ENCODE measurements at regions not wholly inside any gene's neighbourhood (a gene's known extent, or its start where the extent isn't known, plus 50 kb on each side); places are given as distances from the start of the nearest gene placed in this dataset.
"Not testable (repeated sequence)": the region's sequence is repeated elsewhere in the genome, so short reads cannot be mapped to it uniquely, and the experiment has no call there.

DNA sequence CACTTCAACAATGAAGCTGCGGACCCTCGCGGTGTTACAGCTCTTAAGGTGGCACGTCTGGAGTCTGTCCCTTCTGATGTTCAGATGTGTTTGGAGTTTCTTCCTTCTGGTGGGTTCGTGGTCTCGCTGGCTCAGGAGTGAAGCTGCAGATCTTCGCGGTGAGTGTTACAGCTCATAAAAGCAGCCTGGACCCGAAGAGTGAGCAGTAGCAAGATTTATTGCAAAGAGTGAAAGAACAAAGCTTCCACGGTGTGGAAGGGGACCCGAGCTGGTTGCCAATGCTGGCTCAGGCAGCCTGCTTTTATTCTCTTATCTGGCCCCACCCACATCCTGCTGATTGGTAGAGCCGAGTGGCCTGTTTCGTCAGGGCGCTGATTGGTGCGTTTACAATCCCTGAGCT lies 75.9 kb upstream of the AMN1 start:
- in situ Hi-C loops (cut with MboI; ENCODE audit: low pct_unique_long_range_greater_than_20kb in 2 of 9, low sequenced_read_pairs in 9 of 9, unreplicated experiment in 9 of 9); ATAC-seq (replicated peaks in 6 of 8); H3K4me3 ChIP-seq; H3K27ac ChIP-seq; H3K4me1 ChIP-seq (replicated peaks in 1 of 2): not testable (repeated sequence)
- WGBS, 10 experiments = 80 to 100% methylated on average over 1 to 2 of the region's 15 CpGs; no CpG with 5 or more reads in 8 of the 10 experiments

DNA sequence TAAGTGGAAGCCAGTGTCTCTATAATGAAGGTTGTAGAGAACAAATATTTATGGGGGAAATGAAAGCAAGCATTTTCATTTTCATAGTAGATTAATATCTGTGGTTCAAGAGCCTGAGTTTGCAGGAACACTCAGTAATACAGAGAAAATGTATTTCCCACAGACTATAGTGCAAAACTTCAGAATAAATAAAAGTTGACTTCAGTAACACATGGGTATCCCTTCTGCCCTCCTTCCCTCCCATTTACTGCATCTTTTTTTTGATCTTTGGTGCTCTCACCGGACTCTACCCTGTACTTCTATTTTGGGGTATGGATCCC lies 75.3 kb upstream of the AMN1 start:
- in situ Hi-C loops (cut with MboI; ENCODE audit: low pct_unique_long_range_greater_than_20kb in 2 of 9, low sequenced_read_pairs in 9 of 9, unreplicated experiment in 9 of 9) = no loop called here

DNA sequence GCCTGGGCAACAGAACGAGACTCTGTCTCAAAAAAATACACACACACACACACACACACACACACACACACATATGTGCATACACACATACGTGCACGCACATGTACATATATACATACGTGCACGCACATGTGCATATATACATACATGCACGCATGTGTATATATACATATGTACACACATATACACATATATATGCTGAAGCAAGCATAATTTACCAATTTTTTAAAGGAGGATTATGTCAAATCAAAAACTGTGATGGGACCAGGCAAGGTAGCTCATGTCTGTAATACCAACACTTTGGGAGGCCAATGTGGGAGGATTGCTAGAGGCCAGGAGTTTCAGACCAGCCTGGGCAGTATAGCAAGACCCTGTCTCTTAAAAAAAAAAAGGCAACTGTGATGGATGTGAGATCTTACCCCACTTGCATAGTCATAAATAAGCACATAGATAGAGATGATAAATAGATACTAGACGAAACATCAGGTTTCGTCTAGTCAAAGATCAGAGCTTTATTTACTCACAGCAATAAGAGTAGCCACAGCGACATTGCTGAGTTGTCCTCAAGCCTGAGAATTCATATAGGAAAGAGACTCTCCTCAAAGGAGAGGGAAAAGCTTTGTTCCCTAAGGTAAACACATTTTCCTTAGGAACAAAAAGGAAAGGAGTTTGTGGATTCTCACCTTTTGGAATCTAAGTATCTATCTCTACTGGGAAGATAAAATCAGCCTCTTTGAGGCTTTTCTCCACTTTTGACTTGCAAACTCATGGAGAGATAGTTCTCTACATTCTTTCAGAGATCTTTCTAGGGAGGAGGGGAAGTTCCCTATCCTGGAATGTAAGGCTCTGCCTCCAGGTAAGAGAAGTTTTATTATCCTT lies 74.7 kb upstream of the AMN1 start:
- Histone ChIP-seq H3K4me3 (no peak overlapping the region), H3K27ac (no peak overlapping the region), H3K4me1 (replicated peaks in 1 of 2) (peaks cover 5% of the 10 kb centered on the region in 2 donors)
- no peak for ATAC-seq (replicated peaks in 6 of 8)
- in situ Hi-C loops (cut with MboI; ENCODE audit: low pct_unique_long_range_greater_than_20kb in 2 of 9, low sequenced_read_pairs in 9 of 9, unreplicated experiment in 9 of 9) = no loop called here
- 30 to 100% (median 92%) methylated on average over 1 to 4 of the region's 9 CpGs; no CpG with 5 or more reads in 1 of the 10 experiments for WGBS, 10 experiments

More for the DNA sequence above, 75.3 kb upstream of the AMN1 start:
- 0 to 100% (median 60%) methylated on average over 1 of the region's 1 CpG; no CpG with 5 or more reads in 3 of the 10 experiments for WGBS, 10 experiments
- H3K4me1 ChIP-seq (replicated peaks in 1 of 2) = peaks cover 5% of the 10 kb centered on the region in 2 donors
- H3K4me3 ChIP-seq = no peak overlapping the region
- no peak for ATAC-seq (replicated peaks in 6 of 8)
- no peak overlapping the region for H3K27ac ChIP-seq

DNA sequence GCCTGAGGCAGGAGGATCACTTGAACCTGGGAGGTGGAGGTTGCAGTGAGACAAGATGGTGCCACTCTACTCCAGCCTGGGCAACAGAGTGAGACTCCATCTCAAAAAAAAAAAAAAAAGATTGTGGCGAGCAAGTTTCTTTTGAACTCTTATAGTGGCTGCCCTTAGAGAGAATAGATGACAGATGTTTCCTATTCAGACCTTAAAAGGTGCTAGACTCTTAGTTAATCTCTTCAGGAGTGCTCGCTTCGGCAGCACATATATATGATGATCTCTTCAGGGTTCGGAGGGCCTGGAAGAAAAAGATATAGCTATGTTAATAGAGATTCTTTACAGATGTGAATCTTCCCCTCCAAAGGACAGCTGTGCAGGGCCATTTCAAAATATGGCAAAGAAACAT lies 73.1 kb upstream of the AMN1 start:
- Histone ChIP-seq H3K4me3 (no peak overlapping the region), H3K4me1 (replicated peaks in 1 of 2) (no peaks in the 10 kb centered on the region), H3K27ac (no peak overlapping the region)
- in situ Hi-C loops (cut with MboI; ENCODE audit: low pct_unique_long_range_greater_than_20kb in 2 of 9, low sequenced_read_pairs in 9 of 9, unreplicated experiment in 9 of 9) = no loop called here
- ATAC-seq (replicated peaks in 6 of 8) = no peak
- WGBS, 10 experiments = 33 to 100% (median 85%) methylated on average over 1 to 3 of the region's 4 CpGs; no CpG with 5 or more reads in 4 of the 10 experiments

DNA sequence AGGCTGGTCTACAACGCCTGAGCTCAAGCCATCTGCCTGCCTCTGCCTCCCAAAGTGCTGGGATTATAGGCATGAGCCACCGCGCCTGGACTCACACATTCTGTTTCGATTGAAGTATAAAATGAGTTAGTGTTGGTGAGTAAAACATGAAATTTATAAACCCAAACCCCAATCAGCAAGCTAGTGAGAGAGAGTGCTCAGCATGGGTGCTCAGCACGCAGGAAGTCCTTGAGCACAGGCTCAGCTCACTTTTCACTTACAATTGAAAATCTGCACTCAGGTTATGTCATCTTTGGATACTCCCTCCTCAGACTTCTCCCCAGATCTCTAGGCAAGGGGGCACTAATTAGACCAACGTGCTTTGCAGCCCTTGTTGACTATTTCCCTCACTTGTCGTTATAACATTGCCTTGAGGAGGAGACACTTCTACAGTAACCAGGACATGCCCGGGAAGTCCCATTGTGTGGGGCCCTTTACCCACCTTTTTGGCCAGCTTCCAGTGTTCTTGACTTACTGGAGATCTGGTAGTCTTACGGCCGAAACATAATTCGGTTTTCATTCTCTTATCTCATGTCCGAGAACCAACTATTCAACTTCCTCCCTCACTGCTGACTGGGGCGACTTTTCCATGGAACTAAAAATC lies 68.5 kb upstream of the AMN1 start:
- 40 to 100% (median 89%) methylated on average over 1 to 12 of the region's 13 CpGs for WGBS, 10 experiments
- ATAC-seq (replicated peaks in 6 of 8) = no peak
- Histone ChIP-seq H3K4me3 (no peak overlapping the region), H3K27ac (no peak overlapping the region), H3K4me1 (replicated peaks in 1 of 2) (peaks cover 4 to 11% of the 10 kb centered on the region in 2 donors)
- in situ Hi-C loops (cut with MboI; ENCODE audit: low pct_unique_long_range_greater_than_20kb in 2 of 9, low sequenced_read_pairs in 9 of 9, unreplicated experiment in 9 of 9) = no loop called here

DNA sequence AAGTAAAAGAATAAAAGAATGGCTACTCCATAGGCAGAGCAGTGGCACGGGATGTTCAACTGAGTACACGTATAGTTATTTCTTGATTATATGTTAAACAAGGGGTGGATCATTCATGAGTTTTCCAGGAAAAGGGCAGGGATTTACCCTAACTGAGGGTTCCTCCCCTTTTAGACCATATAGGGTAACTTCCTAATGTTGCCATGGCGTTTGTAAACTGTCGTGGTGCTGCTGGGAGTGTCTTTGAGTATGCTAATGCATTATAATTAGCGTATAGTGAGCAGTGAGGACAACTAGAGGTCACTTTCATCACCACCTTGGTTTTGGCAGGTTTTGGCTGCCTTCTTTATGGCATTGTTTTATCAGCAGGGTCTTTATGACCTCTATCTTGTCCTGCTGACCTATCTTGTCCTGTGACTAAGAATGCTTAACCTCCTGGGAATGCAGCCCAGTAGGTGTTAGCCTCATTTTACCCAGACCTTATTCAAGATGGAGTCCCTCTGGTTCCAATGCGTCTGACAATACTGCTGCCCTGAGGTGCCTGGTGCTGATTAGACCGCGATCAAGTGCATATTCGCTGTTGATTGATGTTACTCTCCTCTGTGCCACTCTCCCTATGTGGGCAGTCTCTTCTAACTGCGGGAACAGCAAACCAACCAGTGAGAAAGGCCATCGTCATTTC lies 67.6 kb upstream of the AMN1 start:
- in situ Hi-C loops (cut with MboI; ENCODE audit: low pct_unique_long_range_greater_than_20kb in 2 of 9, low sequenced_read_pairs in 9 of 9, unreplicated experiment in 9 of 9) = no loop called here
- Histone ChIP-seq H3K27ac (no peak overlapping the region), H3K4me1 (replicated peaks in 1 of 2) (peaks cover 4 to 11% of the 10 kb centered on the region in 2 donors), H3K4me3 (no peak overlapping the region)
- peak in 3 of 8 experiments; percentile 94 to 96 (median 96) for ATAC-seq (replicated peaks in 6 of 8)
- 40 to 100% (median 85%) methylated on average over 2 to 7 of the region's 11 CpGs for WGBS, 10 experiments

DNA sequence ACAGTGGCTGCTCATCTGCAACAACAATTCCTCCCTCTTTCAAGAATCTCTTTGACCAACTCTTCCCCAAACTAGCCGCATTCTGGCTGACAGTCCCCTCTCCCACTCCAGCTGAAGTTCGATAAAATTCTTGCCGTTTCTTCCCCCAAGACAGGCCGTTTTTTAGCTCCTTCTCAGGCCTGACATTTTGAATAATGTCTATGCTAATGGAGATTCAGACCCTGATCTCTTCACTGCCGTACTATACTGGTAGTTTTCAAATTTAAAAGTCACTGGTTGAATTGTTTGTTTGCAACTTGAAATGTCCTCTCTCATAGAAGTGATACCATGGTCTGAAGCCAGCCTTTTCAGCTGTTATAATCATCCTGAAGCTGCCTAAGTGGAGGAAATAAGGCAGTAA lies 65.9 kb upstream of the AMN1 start:
- H3K4me3 ChIP-seq = no peak overlapping the region
- 0 to 63% (median 16%) methylated on average over 2 to 5 of the region's 5 CpGs; no CpG with 5 or more reads in 1 of the 10 experiments for WGBS, 10 experiments
- in situ Hi-C loops (cut with MboI; ENCODE audit: low pct_unique_long_range_greater_than_20kb in 2 of 9, low sequenced_read_pairs in 9 of 9, unreplicated experiment in 9 of 9) = no loop called here
- ATAC-seq (replicated peaks in 6 of 8) = peak in 4 of 8 experiments; percentile 19 to 58 (median 47)
- no peak overlapping the region for H3K27ac ChIP-seq
- peaks cover 4 to 11% of the 10 kb centered on the region in 2 donors for H3K4me1 ChIP-seq (replicated peaks in 1 of 2)

DNA sequence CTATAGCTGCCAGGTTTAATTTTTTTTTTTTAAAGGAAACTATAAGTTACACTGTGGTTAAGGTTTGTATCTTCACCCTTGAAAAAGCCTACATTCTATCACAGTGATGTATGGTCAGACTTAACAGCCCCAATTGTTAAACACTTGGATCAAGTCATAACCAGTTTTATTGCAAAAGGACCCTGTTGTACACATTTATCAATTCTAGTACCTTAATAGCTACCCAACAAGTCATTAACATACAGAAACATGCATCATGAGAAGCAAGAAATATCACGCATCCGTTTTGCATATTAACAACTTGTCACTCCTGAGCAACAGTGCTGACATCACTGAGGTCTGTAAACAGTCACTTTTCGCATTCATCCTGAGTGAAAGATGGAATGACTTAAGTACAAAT lies 62.4 kb upstream of the AMN1 start:
- H3K4me3 ChIP-seq; H3K27ac ChIP-seq; in situ Hi-C loops (cut with MboI; ENCODE audit: low pct_unique_long_range_greater_than_20kb in 2 of 9, low sequenced_read_pairs in 9 of 9, unreplicated experiment in 9 of 9): not testable (repeated sequence)
- 29 to 100% (median 80%) methylated on average over 1 to 3 of the region's 3 CpGs; no CpG with 5 or more reads in 3 of the 10 experiments for WGBS, 10 experiments
- peak in 5 of 8 experiments; percentile 34 to 75 (median 40) for ATAC-seq (replicated peaks in 6 of 8)
- H3K4me1 ChIP-seq (replicated peaks in 1 of 2) = peaks cover 4 to 11% of the 10 kb centered on the region in 2 donors

DNA sequence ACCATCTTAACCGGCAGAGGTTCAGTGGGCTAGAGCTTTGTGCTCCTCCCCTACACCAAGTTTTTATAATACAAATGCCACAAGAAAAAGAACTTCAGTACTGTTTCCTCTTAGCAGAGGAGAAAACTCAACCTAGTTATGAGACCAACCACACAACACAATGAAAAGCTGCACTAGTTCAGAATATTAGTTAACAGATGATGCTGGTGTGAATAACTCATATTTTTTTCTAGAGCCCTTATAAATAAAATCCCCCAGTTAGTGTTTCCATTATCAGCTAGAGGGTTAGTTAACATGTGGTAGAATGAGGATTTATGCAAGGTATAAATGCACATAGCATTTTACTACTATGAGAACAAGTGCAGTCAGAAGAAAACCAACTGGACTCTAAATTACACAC lies 61.9 kb upstream of the AMN1 start:
- WGBS, 10 experiments = 0 to 17% (median 0%) methylated on average over 1 of the region's 1 CpG
- peaks cover 4 to 11% of the 10 kb centered on the region in 2 donors for H3K4me1 ChIP-seq (replicated peaks in 1 of 2)

DNA sequence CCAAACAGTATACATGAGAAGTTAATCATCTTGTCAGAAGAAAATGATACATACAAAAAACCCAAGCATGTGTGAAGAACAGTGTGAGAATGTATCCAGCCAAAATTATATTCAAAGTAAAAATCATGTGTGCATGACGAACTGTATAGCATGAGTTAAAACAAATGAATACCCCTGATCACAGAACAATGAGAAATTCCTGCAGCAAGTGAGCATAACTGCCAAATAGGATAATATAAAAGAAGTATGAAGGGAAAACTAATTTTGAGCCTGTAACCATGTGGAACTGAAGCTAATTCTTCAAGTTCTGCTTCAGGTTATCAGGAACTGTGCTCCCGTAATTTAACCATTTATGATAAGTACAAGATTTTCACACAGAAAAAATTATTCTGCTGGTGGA lies 56.5 kb upstream of the AMN1 start:
- Histone ChIP-seq H3K27ac (no peak overlapping the region), H3K4me3 (no peak overlapping the region), H3K4me1 (replicated peaks in 1 of 2) (no peaks in the 10 kb centered on the region)
- ATAC-seq (replicated peaks in 6 of 8) = no peak
- WGBS, 10 experiments = 29 to 100% (median 93%) methylated on average over 1 to 2 of the region's 2 CpGs
- in situ Hi-C loops (cut with MboI; ENCODE audit: low pct_unique_long_range_greater_than_20kb in 2 of 9, low sequenced_read_pairs in 9 of 9, unreplicated experiment in 9 of 9) = no loop called here

More for the DNA sequence above, 61.9 kb upstream of the AMN1 start:
- H3K27ac ChIP-seq = no peak overlapping the region
- ATAC-seq (replicated peaks in 6 of 8) = peak in 1 of 8 experiments; percentile 26
- in situ Hi-C loops (cut with MboI; ENCODE audit: low pct_unique_long_range_greater_than_20kb in 2 of 9, low sequenced_read_pairs in 9 of 9, unreplicated experiment in 9 of 9) = no loop called here
- no peak overlapping the region for H3K4me3 ChIP-seq

DNA sequence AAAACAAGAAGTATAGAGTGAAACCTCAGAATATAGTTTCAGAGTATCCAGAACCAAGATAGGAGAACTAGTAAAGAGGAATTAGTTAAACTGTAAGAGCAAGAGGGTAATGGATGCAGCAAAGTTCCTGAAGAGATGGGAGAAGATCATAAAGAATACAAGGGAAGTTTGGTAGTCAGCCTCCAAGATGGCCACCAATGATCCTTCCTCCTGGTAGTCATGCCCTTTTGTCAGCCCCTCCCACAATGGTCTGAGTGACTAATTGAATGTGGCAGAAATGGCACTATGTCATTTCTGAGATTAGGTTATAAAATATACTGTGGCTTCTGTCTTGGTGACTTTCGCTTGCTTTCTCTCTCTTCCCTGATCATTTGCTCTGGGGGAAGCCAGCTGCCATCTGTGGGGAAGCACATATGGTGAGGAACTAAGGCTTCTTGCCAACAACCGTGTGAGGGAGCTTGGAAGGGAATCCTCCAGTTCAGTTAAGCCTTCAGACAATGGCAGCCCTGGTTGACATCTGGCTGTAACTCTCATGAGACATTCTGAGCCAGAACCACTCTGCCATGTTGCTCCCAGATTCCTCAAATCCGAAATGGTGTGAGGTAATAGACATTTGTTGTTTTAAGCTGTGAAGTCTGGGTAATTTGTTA lies 55.3 kb upstream of the AMN1 start:
- ATAC-seq (replicated peaks in 6 of 8) = no peak
- 0 to 100% (median 79%) methylated on average over 1 to 3 of the region's 3 CpGs; no CpG with 5 or more reads in 2 of the 10 experiments for WGBS, 10 experiments
- Histone ChIP-seq H3K27ac (no peak overlapping the region), H3K4me1 (replicated peaks in 1 of 2) (no peaks in the 10 kb centered on the region), H3K4me3 (no peak overlapping the region)
- in situ Hi-C loops (cut with MboI; ENCODE audit: low pct_unique_long_range_greater_than_20kb in 2 of 9, low sequenced_read_pairs in 9 of 9, unreplicated experiment in 9 of 9) = no loop called here

DNA sequence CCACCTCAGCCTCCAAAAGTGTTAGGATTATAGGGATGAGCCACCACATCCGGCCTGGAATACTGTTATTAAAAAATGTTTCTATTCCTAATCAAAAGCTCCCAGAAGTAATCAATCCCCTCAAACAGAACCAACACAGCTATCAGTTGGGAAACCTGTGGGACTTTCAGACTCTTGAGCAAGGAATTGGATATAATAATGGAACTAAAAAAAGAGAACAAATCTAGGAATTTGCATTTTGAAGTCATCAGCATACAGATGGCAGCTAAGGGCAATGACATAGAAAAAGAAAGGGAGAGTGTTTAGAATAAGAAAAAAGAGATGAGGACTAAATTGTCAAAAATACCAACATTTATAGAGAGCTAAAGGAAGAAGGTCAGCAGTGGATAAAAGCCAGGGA lies 54.7 kb upstream of the AMN1 start:
- ATAC-seq (replicated peaks in 6 of 8) = no peak
- in situ Hi-C loops (cut with MboI; ENCODE audit: low pct_unique_long_range_greater_than_20kb in 2 of 9, low sequenced_read_pairs in 9 of 9, unreplicated experiment in 9 of 9) = no loop called here
- WGBS, 10 experiments = 0 to 75% (median 63%) methylated on average over 1 of the region's 1 CpG; no CpG with 5 or more reads in 5 of the 10 experiments
- H3K4me3 ChIP-seq = no peak overlapping the region
- H3K27ac ChIP-seq = no peak overlapping the region
- no peaks in the 10 kb centered on the region for H3K4me1 ChIP-seq (replicated peaks in 1 of 2)

Measured in motor neuron (in vitro differentiated cells).